IMR-90 (cell line): ENCODE measurements at regions not wholly inside any gene's neighbourhood (a gene's known extent, or its start where the extent isn't known, plus 50 kb on each side); places are given as distances from the start of the nearest gene placed in this dataset.
A peak's percentile ranks its signal among the peaks of the same experiment; 100 is the strongest.

Experiments
- BHLHE40 ChIP-seq: fragments of 150-350 bp; IDR thresholded peaks from 2 replicates; pipeline ENCODE4 v1.6.1; 2016; ENCODE audit warnings: mild to moderate bottlenecking, low read depth, low read length
- CEBPB ChIP-seq: IDR thresholded peaks from 2 replicates; pipeline ENCODE4 v1.6.1; 2012; ENCODE audit warnings: low read depth, low read length, improper control_type of control experiment
- CHD1 ChIP-seq: IDR thresholded peaks from 2 replicates; pipeline ENCODE4 v1.6.1; 2012; ENCODE audit warnings: low read depth, low read length, improper control_type of control experiment
- CTCF ChIP-seq: conservative IDR thresholded peaks from 2 replicates; pipeline ENCODE4 v1.5.1; 2012; ENCODE audit warnings: mild to moderate bottlenecking, low read depth, low read length, improper control_type of control experiment
- FOS ChIP-seq: fragments of 150-350 bp; IDR thresholded peaks from 2 replicates; pipeline ENCODE4 v1.6.1; 2016; ENCODE audit warnings: low read depth, low read length
- MAFK ChIP-seq: IDR thresholded peaks from 2 replicates; pipeline ENCODE4 v1.6.1; 2012; ENCODE audit warnings: low read depth, low read length, improper control_type of control experiment
- MAZ ChIP-seq: IDR thresholded peaks from 2 replicates; pipeline ENCODE4 v1.6.1; 2012; ENCODE audit warnings: low read depth, mild to moderate bottlenecking, low read length, improper control_type of control experiment, moderate library complexity, borderline replicate concordance
- POLR2A ChIP-seq: IDR thresholded peaks from 2 replicates; pipeline ENCODE4 v1.6.1; 2012; ENCODE audit warnings: mild to moderate bottlenecking, low read depth, low read length
- RAD21 ChIP-seq: IDR thresholded peaks from 2 replicates; pipeline ENCODE4 v1.6.1; 2012; ENCODE audit warnings: low read length, improper control_type of control experiment
- RFX5 ChIP-seq: IDR thresholded peaks from 2 replicates; pipeline ENCODE4 v1.8.0; 2012; ENCODE audit warnings: low read depth, mild to moderate bottlenecking, low read length, moderate library complexity
- USF2 ChIP-seq: fragments of 150-350 bp; IDR thresholded peaks from 2 replicates; pipeline ENCODE4 v1.6.1; 2017; ENCODE audit warnings: mild to moderate bottlenecking, antibody characterized with exemption, low read length, low read depth
- TF ChIP-seq, protein P1 (sequence below): fragments of 150-350 bp; IDR thresholded peaks from 2 replicates; pipeline ENCODE4 v1.6.1; 2016; ENCODE audit warnings: low read depth, mild to moderate bottlenecking, low read length, moderate library complexity, borderline replicate concordance

DNA sequence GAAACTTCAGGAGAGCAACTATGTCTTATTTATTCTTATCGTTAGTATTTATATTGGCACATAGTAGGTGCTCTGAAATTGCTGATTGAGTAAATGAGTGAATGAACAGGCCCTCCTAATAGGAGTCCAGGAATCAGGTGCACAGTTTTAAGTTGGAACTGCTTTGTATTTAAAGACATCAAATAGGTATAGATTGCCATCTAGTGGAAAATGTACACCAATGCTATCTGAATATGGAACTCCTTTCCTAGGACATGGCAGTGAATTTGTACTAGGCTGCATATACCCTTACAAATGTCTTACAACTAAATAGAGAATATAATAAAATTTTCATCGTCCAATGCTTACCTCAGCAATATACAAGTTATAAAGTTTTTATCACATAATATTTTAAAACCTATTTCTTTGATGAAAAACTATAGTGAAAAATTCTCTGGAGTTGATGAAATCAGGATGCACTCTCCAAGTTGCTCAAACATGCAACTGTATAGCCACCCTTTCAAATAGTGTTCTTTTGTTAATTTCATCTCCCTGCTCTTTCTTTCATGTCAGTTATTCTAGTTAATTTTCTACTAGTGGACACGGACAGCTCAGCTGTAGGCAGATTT lies 318.9 kb upstream of the SYT4 start:
- TF ChIP-seq POLR2A: no peak
- no peak for TF ChIP-seq USF2
- TF ChIP-seq CTCF: peak; percentile 48
- TF ChIP-seq MAZ: no peak
- TF ChIP-seq CEBPB: no peak
- no peak for TF ChIP-seq MAFK
- TF ChIP-seq BHLHE40: no peak
- no peak for TF ChIP-seq RFX5
- no peak for TF ChIP-seq CHD1
- peak; percentile 31; the same call in 1 of the 2 replicates for TF ChIP-seq RAD21
- no peak for TF ChIP-seq FOS
- TF ChIP-seq, protein P1, sequence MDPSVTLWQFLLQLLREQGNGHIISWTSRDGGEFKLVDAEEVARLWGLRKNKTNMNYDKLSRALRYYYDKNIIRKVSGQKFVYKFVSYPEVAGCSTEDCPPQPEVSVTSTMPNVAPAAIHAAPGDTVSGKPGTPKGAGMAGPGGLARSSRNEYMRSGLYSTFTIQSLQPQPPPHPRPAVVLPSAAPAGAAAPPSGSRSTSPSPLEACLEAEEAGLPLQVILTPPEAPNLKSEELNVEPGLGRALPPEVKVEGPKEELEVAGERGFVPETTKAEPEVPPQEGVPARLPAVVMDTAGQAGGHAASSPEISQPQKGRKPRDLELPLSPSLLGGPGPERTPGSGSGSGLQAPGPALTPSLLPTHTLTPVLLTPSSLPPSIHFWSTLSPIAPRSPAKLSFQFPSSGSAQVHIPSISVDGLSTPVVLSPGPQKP: no peak
